HCT116 (cell line): ENCODE measurements at regions not wholly inside any gene's neighbourhood (a gene's known extent, or its start where the extent isn't known, plus 50 kb on each side); places are given as distances from the start of the nearest gene placed in this dataset.

Experiments
- ATAC-seq: fragments of 200-7000 bp; cut with Tn5 transposase; 2 replicates; pipeline ENCODE4 v1.9.1; 2020; ENCODE audit warnings: mild to moderate bottlenecking, moderate library complexity
- BruUV-seq: library from RNA; stranded (reverse); fragments of 400-500 nt; replicated peaks from 2 replicates; lab custom pipeline; 2021; lab: Mats Ljungman, UMichigan
- CTCF ChIA-PET: fragments of 300-600 bp; sonication (Branson Sonifier 250); formaldehyde crosslinking; loops from one replicate; lab custom pipeline; 2021; ENCODE audit warnings: antibody characterized with exemption; lab: Charles Lee
- POLR2A ChIA-PET: fragments of 300-600, 350-600 bp; sonication (Branson Sonifier 250); formaldehyde crosslinking; loops from one replicate; lab custom pipeline; 2021; ENCODE audit warnings: antibody characterized with exemption; lab: Charles Lee
- RAD21 ChIA-PET, 2 experiments: fragments of 300-600 bp; sonication (Branson Sonifier 250); formaldehyde crosslinking; loops; one replicate each; lab custom pipeline; 2023; ENCODE audit warnings: low total read pairs in 2 of 2; ENCODE audit not compliant: uncharacterized antibody in 2 of 2, unreplicated experiment in 2 of 2, low non-redundant PET in 1 of 2; lab: Charles Lee
- DNase-seq: peaks from one replicate; pipeline ENCODE4 v3.0.0-alpha.2; 2010; ENCODE audit warnings: low read depth, low spot score
- H2AFZ ChIP-seq: fragments of 200-600 bp; shearing (Covaris generic), sonication (generic); 2 replicates; pipeline ENCODE4 v1.6.1; 2017; ENCODE audit warnings: low read depth, mixed run types, mixed read lengths, antibody characterized with exemption, low read length; ENCODE audit not compliant: poor library complexity, severe bottlenecking
- H3K27ac ChIP-seq: 2 replicates; pipeline ENCODE4 v1.5.1; 2012; ENCODE audit warnings: low read depth, low read length
- H3K27me3 ChIP-seq: fragments of 200-600 bp; sonication (generic); 2 replicates; pipeline ENCODE4 v1.6.1; 2016; ENCODE audit warnings: mixed run types, low read length, mixed read lengths; ENCODE audit not compliant: insufficient read depth
- H3K36me3 ChIP-seq, 2 experiments: fragments of 200-500 bp in 1 of 2; fragments of 200-600 bp in 1 of 2; sonication (Bioruptor generic) in 1 of 2; sonication (generic) in 1 of 2; 2 replicates each; pipeline versions ENCODE4 v1.5.1 to v1.6.1; 2014 to 2016; ENCODE audit warnings: low read length in 2 of 2, inconsistent platforms in 1 of 2, mixed read lengths in 1 of 2, mixed run types in 1 of 2; ENCODE audit not compliant: insufficient read depth in 2 of 2, control insufficient read depth in 1 of 2
- H3K4me1 ChIP-seq, 2 experiments: fragments of 200-600 bp in 1 of 2; sonication (generic) in 1 of 2; 2 replicates each; pipeline versions ENCODE4 v1.5.1 to v1.6.1; 2012 to 2017; ENCODE audit warnings: low read length in 2 of 2, inconsistent platforms in 1 of 2, mild to moderate bottlenecking in 1 of 2, mixed read lengths in 1 of 2, mixed run types in 1 of 2, moderate library complexity in 1 of 2; ENCODE audit not compliant: insufficient read depth in 2 of 2, control insufficient read depth in 1 of 2
- H3K4me2 ChIP-seq: fragments of 200-600 bp; sonication (generic); 2 replicates; pipeline ENCODE4 v1.6.1; 2017; ENCODE audit warnings: mixed run types, low read length, mixed read lengths
- H3K4me3 ChIP-seq, 2 experiments: fragments of 200-600 bp in 1 of 2; sonication (generic) in 1 of 2; replicated peaks in 1 of 2; 2 replicates each; pipeline ENCODE4 v1.5.1; 2011 to 2016; ENCODE audit warnings: low read length in 2 of 2, control low read depth in 1 of 2, low read depth in 1 of 2, mild to moderate bottlenecking in 1 of 2, mixed read lengths in 1 of 2, mixed run types in 1 of 2
- H3K79me2 ChIP-seq: fragments of 200-600 bp; sonication (generic); 2 replicates; pipeline ENCODE4 v1.6.1; 2017; ENCODE audit warnings: mild to moderate bottlenecking, mixed run types, low read length, moderate library complexity, mixed read lengths; ENCODE audit not compliant: insufficient read depth
- H3K9ac ChIP-seq: fragments of 200-600 bp; sonication (generic); 2 replicates; pipeline ENCODE4 v1.6.1; 2016; ENCODE audit warnings: low read length, mixed read lengths
- H3K9me2 ChIP-seq: fragments of 200-600 bp; sonication (generic), shearing (Covaris generic); 2 replicates; pipeline ENCODE4 v1.6.1; 2017; ENCODE audit warnings: mixed run types, mild to moderate bottlenecking, moderate library complexity; ENCODE audit not compliant: insufficient read depth
- H3K9me3 ChIP-seq, 2 experiments: fragments of 200-500 bp in 1 of 2; fragments of 200-600 bp in 1 of 2; sonication (Bioruptor generic) in 1 of 2; sonication (generic) in 1 of 2; 2 replicates each; pipeline ENCODE4 v1.6.1; 2014 to 2017; ENCODE audit warnings: low read length in 2 of 2, mixed read lengths in 2 of 2, inconsistent platforms in 1 of 2, low read depth in 1 of 2, mild to moderate bottlenecking in 1 of 2, mixed run types in 1 of 2, moderate library complexity in 1 of 2; ENCODE audit not compliant: control insufficient read depth in 1 of 2, insufficient read depth in 1 of 2
- H4K20me1 ChIP-seq: fragments of 200-600 bp; sonication (generic), shearing (Covaris generic); 2 replicates; pipeline ENCODE4 v1.6.1; 2017; ENCODE audit warnings: mixed run types, mild to moderate bottlenecking, moderate library complexity; ENCODE audit not compliant: insufficient read depth
- ATF3 ChIP-seq: IDR thresholded peaks from 2 replicates; pipeline ENCODE4 v1.6.1; 2012
- CEBPB ChIP-seq: IDR thresholded peaks from 2 replicates; pipeline ENCODE4 v1.6.1; 2012; ENCODE audit warnings: low read depth
- CTCF ChIP-seq, 3 experiments: fragments of 200-600 bp in 1 of 3; sonication (generic) in 1 of 3; IDR thresholded peaks in 2 of 3; conservative IDR thresholded peaks in 1 of 3; 2 replicates each; pipeline ENCODE4 v1.5.1; 2012 to 2017; ENCODE audit warnings: low read depth in 2 of 3, low read length in 2 of 3, antibody characterized with exemption in 1 of 3, borderline replicate concordance in 1 of 3, control low read depth in 1 of 3, mild to moderate bottlenecking in 1 of 3, mixed read lengths in 1 of 3, mixed run types in 1 of 3, moderate library complexity in 1 of 3; ENCODE audit not compliant: insufficient read depth in 1 of 3
- EGR1 ChIP-seq: IDR thresholded peaks from 2 replicates; pipeline ENCODE4 v1.6.1; 2012; ENCODE audit warnings: low read depth
- ELF1 ChIP-seq: IDR thresholded peaks from 2 replicates; pipeline ENCODE4 v1.6.1; 2012; ENCODE audit warnings: low read depth, borderline replicate concordance
- EZH2 ChIP-seq: fragments of 200-600 bp; sonication (generic); IDR thresholded peaks from 2 replicates; pipeline ENCODE4 v1.6.1; 2017; ENCODE audit warnings: antibody characterized with exemption, mixed run types
- POLR2A ChIP-seq: IDR thresholded peaks from 2 replicates; pipeline ENCODE4 v1.7.0; 2011; ENCODE audit warnings: borderline replicate concordance; ENCODE audit not compliant: insufficient read depth, insufficient read length; ENCODE audit errors: extremely low read depth
- REST ChIP-seq: IDR thresholded peaks from 2 replicates; pipeline ENCODE4 v1.6.1; 2012; ENCODE audit warnings: low read depth
- SRF ChIP-seq: IDR thresholded peaks from 2 replicates; pipeline ENCODE4 v1.6.1; 2012; ENCODE audit warnings: low read depth
- TCF7L2 ChIP-seq: IDR thresholded peaks from 2 replicates; pipeline ENCODE4 v1.7.0; 2011; ENCODE audit warnings: borderline replicate concordance, inconsistent platforms; ENCODE audit not compliant: insufficient read depth, insufficient read length; ENCODE audit errors: extremely low read depth
- YY1 ChIP-seq: IDR thresholded peaks from 2 replicates; pipeline ENCODE4 v1.6.1; 2011; ENCODE audit warnings: low read length, low read depth, moderate library complexity, mild to moderate bottlenecking; ENCODE audit not compliant: insufficient replicate concordance; ENCODE audit errors: extremely low read depth
- ZFX ChIP-seq: fragments of 450-650 bp; IDR thresholded peaks from 2 replicates; pipeline ENCODE4 v1.6.1; 2017
- intact Hi-C: fragments of 100-400 bp; cut with micrococcal nuclease; formaldehyde crosslinking; loops from 2 replicates; pipeline ENCODE4 v1.10.0; 2022
- TF ChIP-seq, protein P1 (sequence below): IDR thresholded peaks from 2 replicates; pipeline ENCODE4 v1.6.1; 2011; ENCODE audit warnings: mild to moderate bottlenecking, low read length, moderate library complexity; ENCODE audit not compliant: insufficient replicate concordance; ENCODE audit errors: extremely low read depth

DNA sequence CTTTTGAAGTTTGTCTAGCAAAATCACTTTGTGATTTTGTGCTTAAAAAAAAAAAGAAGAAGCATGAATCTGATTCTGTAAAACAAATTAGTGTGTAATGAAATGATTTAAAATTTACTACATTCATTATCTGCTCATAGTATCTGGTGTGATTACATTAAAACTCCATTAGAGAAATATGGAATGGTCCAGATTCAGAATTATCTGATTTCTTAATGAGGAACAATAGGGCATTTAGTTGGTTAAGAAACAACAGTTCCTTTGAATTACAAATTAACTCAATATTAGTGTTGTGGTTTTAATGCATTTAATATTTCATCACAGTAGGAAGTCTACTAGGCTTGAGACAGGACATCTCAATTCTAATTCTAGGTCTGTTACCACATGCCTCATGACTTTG, 57.9 kb upstream of the PDHA1 start:
- Histone ChIP-seq H3K4me1 (no peaks in the 10 kb centered on the region), H3K9me2 (no peaks in the 10 kb centered on the region), H3K9me3 (no peaks in the 10 kb centered on the region), H3K36me3 (no peaks in the 10 kb centered on the region), H3K27me3 (no peaks in the 10 kb centered on the region), H3K79me2 (no peaks in the 10 kb centered on the region), H3K27ac (no peak overlapping the region), H3K9ac (no peak overlapping the region), H2AFZ (no peak overlapping the region), H3K4me2 (no peak overlapping the region), H3K4me3 (no peak overlapping the region), H4K20me1 (no peaks in the 10 kb centered on the region)
- DNase-seq = no peak
- intact Hi-C loops = no loop called here
- no TSS peak for BruUV-seq
- TF ChIP-seq CEBPB = no peak
- TF ChIP-seq EZH2 = no peak
- TF ChIP-seq ELF1 = no peak
- TF ChIP-seq EGR1 = no peak
- no peak for TF ChIP-seq YY1
- TF ChIP-seq REST = no peak
- no peak for TF ChIP-seq POLR2A
- TF ChIP-seq CTCF (IDR thresholded peaks at IDR 0.05 in 2 of 3, conservative IDR thresholded peaks at IDR 0.05 in 1 of 3; ENCODE audit: borderline replicate concordance in 1 of 3, insufficient read depth in 1 of 3, low read depth in 2 of 3, low read length in 2 of 3) = no peak
- no peak for TF ChIP-seq SRF
- TF ChIP-seq TCF7L2 = no peak
- TF ChIP-seq, protein P1, sequence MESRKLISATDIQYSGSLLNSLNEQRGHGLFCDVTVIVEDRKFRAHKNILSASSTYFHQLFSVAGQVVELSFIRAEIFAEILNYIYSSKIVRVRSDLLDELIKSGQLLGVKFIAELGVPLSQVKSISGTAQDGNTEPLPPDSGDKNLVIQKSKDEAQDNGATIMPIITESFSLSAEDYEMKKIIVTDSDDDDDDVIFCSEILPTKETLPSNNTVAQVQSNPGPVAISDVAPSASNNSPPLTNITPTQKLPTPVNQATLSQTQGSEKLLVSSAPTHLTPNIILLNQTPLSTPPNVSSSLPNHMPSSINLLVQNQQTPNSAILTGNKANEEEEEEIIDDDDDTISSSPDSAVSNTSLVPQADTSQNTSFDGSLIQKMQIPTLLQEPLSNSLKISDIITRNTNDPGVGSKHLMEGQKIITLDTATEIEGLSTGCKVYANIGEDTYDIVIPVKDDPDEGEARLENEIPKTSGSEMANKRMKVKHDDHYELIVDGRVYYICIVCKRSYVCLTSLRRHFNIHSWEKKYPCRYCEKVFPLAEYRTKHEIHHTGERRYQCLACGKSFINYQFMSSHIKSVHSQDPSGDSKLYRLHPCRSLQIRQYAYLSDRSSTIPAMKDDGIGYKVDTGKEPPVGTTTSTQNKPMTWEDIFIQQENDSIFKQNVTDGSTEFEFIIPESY = no peak
- no peak for TF ChIP-seq ATF3
- TF ChIP-seq ZFX = no peak
- CTCF ChIA-PET = no interaction called here
- RAD21 ChIA-PET = no interaction called here
- ATAC-seq = no peak
- POLR2A ChIA-PET = no interaction called here
